ENCODE measurements at regions not wholly inside any gene's neighbourhood (a gene's known extent, or its start where the extent isn't known, plus 50 kb on each side); places are given as distances from the start of the nearest gene placed in this dataset.
"Not testable (repeated sequence)": the region's sequence is repeated elsewhere in the genome, so short reads cannot be mapped to it uniquely, and the experiment has no call there.

DNA sequence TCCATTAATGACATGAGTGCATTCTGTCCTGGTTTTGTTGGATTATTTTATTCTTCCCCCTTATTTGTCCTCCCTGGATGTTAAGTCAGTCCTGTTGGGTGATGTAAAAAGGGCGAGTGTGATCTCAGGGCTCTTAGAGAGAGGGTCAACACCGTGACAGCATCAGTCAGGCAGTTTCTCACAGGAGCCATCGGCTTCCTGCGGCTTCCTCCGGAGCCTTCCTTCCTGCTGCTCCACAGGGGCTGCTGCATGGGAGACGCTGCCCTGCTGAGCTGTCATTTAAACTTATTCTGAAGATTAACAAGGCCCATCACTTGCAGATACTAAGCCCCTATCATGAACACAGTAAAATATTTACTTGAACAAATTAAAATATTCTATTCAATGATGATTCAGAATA, 211.3 kb downstream of the SPATA31A1 start:
- DNase-seq (ENCODE audit: low read depth in 2 of 2), result not testable (repeated sequence)

- DNase-seq (ENCODE audit: low read depth in 2 of 2), result not testable (repeated sequence)
Observed at GRCh38 chr9:39567396-39567795, 211.9 kb downstream of the SPATA31A1 start.

DNA sequence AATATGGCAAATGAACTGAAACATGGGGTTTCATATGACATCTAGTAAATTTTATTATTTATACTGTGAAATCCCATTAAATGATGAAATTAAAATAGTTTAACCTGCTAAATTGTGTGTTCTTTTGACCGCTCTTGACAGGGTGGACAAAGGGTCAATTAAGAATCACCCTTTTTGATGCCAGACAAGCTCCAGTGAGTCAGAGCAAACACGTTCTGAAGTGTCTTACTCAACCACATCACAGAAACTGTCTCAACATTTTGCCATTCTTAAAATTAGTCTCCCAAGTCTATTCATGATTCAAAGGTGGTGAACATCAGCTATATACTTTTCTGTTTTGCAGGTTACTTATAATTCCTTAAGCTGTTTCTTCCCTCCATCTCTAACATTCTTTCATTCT, 213.4 kb downstream of the SPATA31A1 start:
- DNase-seq (ENCODE audit: low read depth in 2 of 2), result not testable (repeated sequence)

GRCh38 chr9:39573024-39574022, 217.9 kb downstream of the SPATA31A1 start:
- not testable (repeated sequence) for DNase-seq (ENCODE audit: low read depth in 2 of 2)

GRCh38 chr9:39579000-39579399, 223.5 kb downstream of the SPATA31A1 start:
- DNase-seq (ENCODE audit: low read depth in 2 of 2), result not testable (repeated sequence)

DNA sequence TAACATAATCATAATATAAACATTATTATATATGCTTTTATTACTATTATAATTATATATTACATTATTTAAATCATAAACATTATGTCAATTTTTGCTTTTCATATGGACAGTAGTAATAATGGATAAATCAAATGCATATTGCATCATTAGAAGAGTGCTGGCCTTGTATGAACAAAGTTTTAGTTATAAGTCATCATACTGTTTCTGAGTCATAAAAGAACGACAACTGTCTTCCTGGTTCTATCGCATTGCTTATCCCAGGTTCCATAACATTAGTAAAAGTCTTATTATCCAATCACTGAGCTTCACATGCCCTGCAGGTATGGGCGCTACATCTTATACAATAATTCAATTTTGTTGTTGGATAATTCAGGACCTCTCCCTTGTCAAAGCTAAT, 225.8 kb downstream of the SPATA31A1 start:
- not testable (repeated sequence) for DNase-seq (ENCODE audit: low read depth in 2 of 2)

DNA sequence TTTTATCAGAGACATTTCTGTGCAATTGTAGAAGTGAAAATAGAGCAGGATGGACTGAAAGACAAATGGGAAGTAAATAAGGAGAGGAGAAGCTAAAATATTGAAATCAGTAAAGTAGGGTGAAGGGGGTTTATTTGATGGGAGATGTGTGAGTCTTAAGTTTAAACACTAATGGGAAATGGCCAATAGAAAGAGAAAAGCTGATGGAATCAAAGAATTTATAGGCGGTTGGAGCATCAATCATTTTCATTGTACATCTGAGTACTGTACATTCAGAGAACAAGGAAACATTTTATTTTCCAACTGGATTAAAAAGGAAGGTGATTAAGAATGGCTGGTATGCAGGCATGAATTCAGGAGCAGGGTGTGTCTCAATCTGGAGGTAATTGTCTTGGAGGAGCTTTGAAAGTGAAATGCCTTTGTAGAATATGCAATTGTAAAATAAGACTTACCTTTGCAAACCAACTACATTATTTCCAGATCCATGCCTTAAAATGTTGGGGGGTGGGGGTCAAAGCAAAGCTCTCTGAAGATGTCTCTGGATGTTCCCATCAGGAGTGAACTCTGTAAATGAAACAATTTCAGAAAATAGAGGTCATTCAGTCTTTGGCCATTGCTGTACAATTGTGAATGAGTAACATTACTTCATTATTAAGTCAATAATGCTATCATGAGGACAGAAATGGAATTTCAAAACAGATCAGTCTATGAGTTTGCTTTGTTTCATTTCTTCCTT, 227.4 kb downstream of the SPATA31A1 start:
- not testable (repeated sequence) for DNase-seq (ENCODE audit: low read depth in 2 of 2)

GRCh38 chr9:39583413-39583747, 227.9 kb downstream of the SPATA31A1 start:
- DNase-seq (ENCODE audit: low read depth in 2 of 2), result not testable (repeated sequence)

- DNase-seq (ENCODE audit: low read depth in 2 of 2), result not testable (repeated sequence)
Observed at GRCh38 chr9:39585233-39585632, 229.8 kb downstream of the SPATA31A1 start.

GRCh38 chr9:39587844-39588499, 232.5 kb downstream of the SPATA31A1 start:
- no peak for DNase-seq (ENCODE audit: low read depth in 2 of 2)

DNA sequence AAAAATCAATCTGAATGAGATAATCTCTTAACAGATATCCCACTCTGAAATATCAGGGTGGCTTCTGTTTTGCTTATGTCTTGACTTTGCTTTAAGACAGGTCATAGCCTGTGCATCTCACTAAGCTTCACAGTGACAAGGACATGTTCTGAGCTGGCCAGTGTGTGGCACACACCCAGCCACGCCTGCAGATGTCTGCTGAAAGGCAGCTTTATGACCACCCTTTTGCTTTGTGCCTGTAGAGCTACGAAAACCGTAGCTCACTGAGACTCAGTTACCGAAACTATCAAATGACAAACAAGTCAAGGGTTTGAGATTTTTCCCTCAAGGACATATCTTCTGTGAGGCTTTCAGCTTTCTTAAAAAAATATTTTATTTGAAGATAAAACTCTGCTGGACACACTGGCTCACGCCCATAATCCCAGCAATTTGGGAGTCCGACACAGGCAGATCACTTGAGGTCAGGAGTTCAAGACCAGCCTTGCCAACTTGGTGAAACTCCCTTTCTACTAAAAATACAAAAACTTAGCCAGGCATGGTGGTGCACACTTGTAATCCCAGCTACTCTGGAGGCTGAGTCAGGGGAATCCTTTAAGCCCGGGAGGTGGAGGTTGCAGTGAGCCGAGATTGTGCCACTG, 233.2 kb downstream of the SPATA31A1 start:
- DNase-seq (ENCODE audit: low read depth in 2 of 2), result no peak

GRCh38 chr9:39604089-39604488, 248.6 kb downstream of the SPATA31A1 start:
- DNase-seq (ENCODE audit: low read depth in 2 of 2), result not testable (repeated sequence)

DNA sequence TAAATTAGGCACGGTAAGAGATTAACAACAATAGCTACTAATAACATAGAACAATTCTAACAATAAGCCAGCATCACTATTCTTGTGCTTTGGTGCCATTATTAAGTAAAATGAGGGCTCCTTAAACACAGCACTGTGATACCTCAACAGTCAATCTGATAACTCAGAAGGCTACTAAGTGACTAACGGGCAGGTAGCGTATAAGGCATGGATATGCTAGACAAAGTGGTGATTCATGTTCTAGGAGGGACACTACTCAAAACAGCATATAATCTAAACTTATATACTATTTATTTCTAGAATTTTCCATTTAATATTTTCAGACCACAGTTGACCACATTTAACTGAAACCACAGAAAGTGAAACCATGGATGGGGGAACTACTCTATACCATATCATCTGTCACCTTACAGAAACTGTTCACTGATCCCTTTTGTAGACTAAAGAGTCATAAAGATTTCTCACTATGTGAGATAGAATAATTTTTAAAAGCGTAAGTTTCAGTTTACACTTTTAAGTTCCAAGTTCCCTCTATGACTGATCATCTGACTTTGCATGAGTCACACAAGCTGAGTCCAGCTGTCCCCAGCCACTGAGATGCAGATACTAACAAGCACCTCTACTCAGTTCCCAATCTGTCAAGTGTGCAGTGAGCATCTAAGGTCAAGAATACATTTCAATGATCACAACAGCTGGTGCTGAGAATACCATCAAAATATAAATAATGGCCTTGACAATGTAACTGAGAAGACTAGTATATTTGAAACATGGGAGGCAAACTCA, 256.2 kb downstream of the SPATA31A1 start:
- DNase-seq (ENCODE audit: low read depth in 2 of 2), result not testable (repeated sequence)

DNA sequence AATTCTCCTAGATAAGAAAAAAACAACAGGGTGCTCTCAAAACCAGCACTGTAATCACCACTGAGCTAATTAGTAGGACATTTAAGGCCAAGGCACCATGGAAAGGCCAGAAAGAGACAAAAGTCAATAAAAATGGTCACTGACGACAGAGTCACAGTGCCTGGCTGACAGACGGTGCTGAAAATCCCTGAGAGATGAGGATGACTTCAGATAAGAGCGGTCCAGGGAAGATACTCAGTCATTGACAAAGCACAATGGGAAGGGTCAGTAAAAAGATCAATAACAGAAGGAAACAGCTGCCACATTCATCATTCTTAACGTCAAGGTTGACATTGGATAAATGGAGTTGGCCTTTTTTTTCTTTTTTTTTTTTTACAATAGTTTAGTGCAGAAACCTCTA, 261.0 kb downstream of the SPATA31A1 start:
- not testable (repeated sequence) for DNase-seq (ENCODE audit: low read depth in 2 of 2)

- not testable (repeated sequence) for DNase-seq (ENCODE audit: low read depth in 2 of 2)
Observed at GRCh38 chr9:39624048-39624447, 268.6 kb downstream of the SPATA31A1 start.

DNA sequence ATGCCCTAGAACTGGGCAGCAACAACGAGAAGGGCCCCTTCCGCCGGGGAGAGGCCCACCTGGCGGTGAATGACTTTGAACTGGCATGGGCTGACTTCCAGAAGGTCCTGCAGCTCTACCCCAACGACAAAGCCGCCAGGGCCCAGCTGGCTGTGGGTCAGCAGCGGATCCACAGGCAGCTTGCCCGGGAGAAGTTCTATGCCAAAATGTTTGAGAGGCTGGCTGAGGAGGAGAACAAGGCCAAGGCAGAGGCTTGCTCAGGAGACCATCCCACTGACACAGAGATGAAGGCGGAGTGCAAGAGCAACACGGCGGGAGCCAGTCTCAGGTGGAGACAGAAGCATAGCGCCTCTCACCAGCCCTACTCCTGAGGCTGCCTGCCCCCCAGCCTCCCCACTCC, 276.6 kb downstream of the SPATA31A1 start:
- not testable (repeated sequence) for DNase-seq (ENCODE audit: low read depth in 2 of 2)

GRCh38 chr9:39649029-39649428, 293.6 kb downstream of the SPATA31A1 start:
- not testable (repeated sequence) for DNase-seq (ENCODE audit: low read depth in 2 of 2)

- not testable (repeated sequence) for DNase-seq (ENCODE audit: low read depth in 2 of 2)
Observed at GRCh38 chr9:39656960-39657603, 301.6 kb downstream of the SPATA31A1 start.

- not testable (repeated sequence) for DNase-seq (ENCODE audit: low read depth in 2 of 2)
Observed at GRCh38 chr9:39663020-39663419, 307.6 kb downstream of the SPATA31A1 start.

DNA sequence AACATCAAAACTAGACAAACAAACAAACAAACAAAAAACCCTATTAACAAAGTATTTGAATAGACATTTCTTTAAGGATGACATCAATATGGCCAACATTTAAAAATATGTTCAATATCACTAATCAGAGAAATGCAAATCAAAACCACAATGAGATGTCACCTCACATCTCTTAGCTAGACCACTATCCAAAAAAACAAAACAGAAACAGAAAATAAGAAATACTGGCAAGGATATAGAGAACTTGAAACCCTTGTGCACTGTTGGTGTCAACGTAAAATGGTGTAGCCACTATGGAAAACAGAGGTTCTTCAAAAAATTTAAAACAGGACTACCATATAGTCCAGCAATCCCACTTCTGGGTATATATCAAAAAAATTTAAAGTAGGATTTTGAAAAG, 308.2 kb downstream of the SPATA31A1 start:
- not testable (repeated sequence) for DNase-seq (ENCODE audit: low read depth in 2 of 2)

All from activated CD4-positive, alpha-beta T cell treated with anti-CD3 and anti-CD28 coated beads for 24 hours (primary cell).